ENCODE measurements at regions not wholly inside any gene's neighbourhood (a gene's known extent, or its start where the extent isn't known, plus 50 kb on each side); places are given as distances from the start of the nearest gene placed in this dataset.

- Histone ChIP-seq H3K4me1 (ENCODE audit: control insufficient read depth in 2 of 2, insufficient read depth in 2 of 2, low read length in 1 of 2) (no peaks in the 10 kb centered on the region), H3K27me3 (ENCODE audit: control insufficient read depth in 1 of 2, insufficient read depth in 2 of 2, low read length in 2 of 2) (no peaks in the 10 kb centered on the region), H3K4me3 (ENCODE audit: low read depth in 1 of 2, low read length in 2 of 2) (no peak overlapping the region), H3K36me3 (ENCODE audit: control insufficient read depth in 2 of 2, insufficient read depth in 2 of 2, low read length in 1 of 2) (no peaks in the 10 kb centered on the region), H3K27ac (ENCODE audit: low read depth in 2 of 2, low read length in 1 of 2) (no peak overlapping the region), H3K9me3 (ENCODE audit: control insufficient read depth in 2 of 2, insufficient read depth in 1 of 2, low read depth in 1 of 2, low read length in 1 of 2) (no peaks in the 10 kb centered on the region)
Observed at GRCh38 chr1:82813386-82813785, 1012.7 kb downstream of the ADGRL2 start.

GRCh38 chr1:82810601-82811000, 1009.9 kb downstream of the ADGRL2 start:
- Histone ChIP-seq H3K27ac (ENCODE audit: low read depth in 2 of 2, low read length in 1 of 2) (no peak overlapping the region), H3K4me3 (ENCODE audit: low read depth in 1 of 2, low read length in 2 of 2) (no peak overlapping the region), H3K36me3 (ENCODE audit: control insufficient read depth in 2 of 2, insufficient read depth in 2 of 2, low read length in 1 of 2) (no peaks in the 10 kb centered on the region), H3K27me3 (ENCODE audit: control insufficient read depth in 1 of 2, insufficient read depth in 2 of 2, low read length in 2 of 2) (no peaks in the 10 kb centered on the region), H3K4me1 (ENCODE audit: control insufficient read depth in 2 of 2, insufficient read depth in 2 of 2, low read length in 1 of 2) (no peaks in the 10 kb centered on the region), H3K9me3 (ENCODE audit: control insufficient read depth in 2 of 2, insufficient read depth in 1 of 2, low read depth in 1 of 2, low read length in 1 of 2) (no peaks in the 10 kb centered on the region)
- 81 to 82% methylated on average over 3 of the region's 3 CpGs for WGBS, 2 donors

GRCh38 chr1:82807563-82807962, 1006.8 kb downstream of the ADGRL2 start:
- WGBS, 2 donors = 82 to 84% methylated on average over 3 of the region's 3 CpGs
- no peaks in the 10 kb centered on the region for H3K9me3 ChIP-seq (ENCODE audit: control insufficient read depth in 2 of 2, insufficient read depth in 1 of 2, low read depth in 1 of 2, low read length in 1 of 2)
- H3K27me3 ChIP-seq (ENCODE audit: control insufficient read depth in 1 of 2, insufficient read depth in 2 of 2, low read length in 2 of 2) = no peaks in the 10 kb centered on the region
- no peaks in the 10 kb centered on the region for H3K36me3 ChIP-seq (ENCODE audit: control insufficient read depth in 2 of 2, insufficient read depth in 2 of 2, low read length in 1 of 2)
- no peaks in the 10 kb centered on the region for H3K4me1 ChIP-seq (ENCODE audit: control insufficient read depth in 2 of 2, insufficient read depth in 2 of 2, low read length in 1 of 2)
- H3K27ac ChIP-seq (ENCODE audit: low read depth in 2 of 2, low read length in 1 of 2) = no peak overlapping the region
- no peak overlapping the region for H3K4me3 ChIP-seq (ENCODE audit: low read depth in 1 of 2, low read length in 2 of 2)

- no peaks in the 10 kb centered on the region for H3K36me3 ChIP-seq (ENCODE audit: control insufficient read depth in 2 of 2, insufficient read depth in 2 of 2, low read length in 1 of 2)
- 70 to 75% methylated on average over 3 of the region's 3 CpGs for WGBS, 2 donors
- H3K27ac ChIP-seq (ENCODE audit: low read depth in 2 of 2, low read length in 1 of 2) = no peak overlapping the region
- H3K9me3 ChIP-seq (ENCODE audit: control insufficient read depth in 2 of 2, insufficient read depth in 1 of 2, low read depth in 1 of 2, low read length in 1 of 2) = no peaks in the 10 kb centered on the region
- no peaks in the 10 kb centered on the region for H3K4me1 ChIP-seq (ENCODE audit: control insufficient read depth in 2 of 2, insufficient read depth in 2 of 2, low read length in 1 of 2)
- H3K4me3 ChIP-seq (ENCODE audit: low read depth in 1 of 2, low read length in 2 of 2) = no peak overlapping the region
- H3K27me3 ChIP-seq (ENCODE audit: control insufficient read depth in 1 of 2, insufficient read depth in 2 of 2, low read length in 2 of 2) = no peaks in the 10 kb centered on the region
Observed at GRCh38 chr1:82806133-82806532, 1005.4 kb downstream of the ADGRL2 start.

GRCh38 chr1:82801176-82801575, 1000.4 kb downstream of the ADGRL2 start:
- no peaks in the 10 kb centered on the region for H3K4me1 ChIP-seq (ENCODE audit: control insufficient read depth in 2 of 2, insufficient read depth in 2 of 2, low read length in 1 of 2)
- WGBS, 2 donors = 80 to 82% methylated on average over 2 of the region's 2 CpGs
- H3K4me3 ChIP-seq (ENCODE audit: low read depth in 1 of 2, low read length in 2 of 2) = no peak overlapping the region
- H3K36me3 ChIP-seq (ENCODE audit: control insufficient read depth in 2 of 2, insufficient read depth in 2 of 2, low read length in 1 of 2) = no peaks in the 10 kb centered on the region
- H3K9me3 ChIP-seq (ENCODE audit: control insufficient read depth in 2 of 2, insufficient read depth in 1 of 2, low read depth in 1 of 2, low read length in 1 of 2) = no peaks in the 10 kb centered on the region
- no peak overlapping the region for H3K27ac ChIP-seq (ENCODE audit: low read depth in 2 of 2, low read length in 1 of 2)
- H3K27me3 ChIP-seq (ENCODE audit: control insufficient read depth in 1 of 2, insufficient read depth in 2 of 2, low read length in 2 of 2) = no peaks in the 10 kb centered on the region

- Histone ChIP-seq H3K27ac (ENCODE audit: low read depth in 2 of 2, low read length in 1 of 2) (no peak overlapping the region), H3K27me3 (ENCODE audit: control insufficient read depth in 1 of 2, insufficient read depth in 2 of 2, low read length in 2 of 2) (no peaks in the 10 kb centered on the region), H3K4me1 (ENCODE audit: control insufficient read depth in 2 of 2, insufficient read depth in 2 of 2, low read length in 1 of 2) (no peaks in the 10 kb centered on the region), H3K4me3 (ENCODE audit: low read depth in 1 of 2, low read length in 2 of 2) (no peak overlapping the region), H3K36me3 (ENCODE audit: control insufficient read depth in 2 of 2, insufficient read depth in 2 of 2, low read length in 1 of 2) (no peaks in the 10 kb centered on the region), H3K9me3 (ENCODE audit: control insufficient read depth in 2 of 2, insufficient read depth in 1 of 2, low read depth in 1 of 2, low read length in 1 of 2) (no peaks in the 10 kb centered on the region)
- WGBS, 2 donors = 74 to 75% methylated on average over 2 of the region's 2 CpGs
Observed at GRCh38 chr1:82800721-82801120, 1000.0 kb downstream of the ADGRL2 start.

- H3K36me3 ChIP-seq (ENCODE audit: control insufficient read depth in 2 of 2, insufficient read depth in 2 of 2, low read length in 1 of 2) = no peaks in the 10 kb centered on the region
- H3K4me1 ChIP-seq (ENCODE audit: control insufficient read depth in 2 of 2, insufficient read depth in 2 of 2, low read length in 1 of 2) = no peaks in the 10 kb centered on the region
- no peaks in the 10 kb centered on the region for H3K27me3 ChIP-seq (ENCODE audit: control insufficient read depth in 1 of 2, insufficient read depth in 2 of 2, low read length in 2 of 2)
- no peak overlapping the region for H3K4me3 ChIP-seq (ENCODE audit: low read depth in 1 of 2, low read length in 2 of 2)
- 80 to 83% methylated on average over 1 of the region's 1 CpG for WGBS, 2 donors
- no peaks in the 10 kb centered on the region for H3K9me3 ChIP-seq (ENCODE audit: control insufficient read depth in 2 of 2, insufficient read depth in 1 of 2, low read depth in 1 of 2, low read length in 1 of 2)
- no peak overlapping the region for H3K27ac ChIP-seq (ENCODE audit: low read depth in 2 of 2, low read length in 1 of 2)
Observed at GRCh38 chr1:82799261-82799660, 998.5 kb downstream of the ADGRL2 start.

GRCh38 chr1:82795508-82796149, 994.9 kb downstream of the ADGRL2 start:
- WGBS, 2 donors = 85 to 90% methylated on average over 3 of the region's 3 CpGs
- H3K4me3 ChIP-seq (ENCODE audit: low read depth in 1 of 2, low read length in 2 of 2) = no peak overlapping the region

GRCh38 chr1:82792151-82792550, 991.4 kb downstream of the ADGRL2 start:
- H3K36me3 ChIP-seq (ENCODE audit: control insufficient read depth in 2 of 2, insufficient read depth in 2 of 2, low read length in 1 of 2) = no peaks in the 10 kb centered on the region
- no peak overlapping the region for H3K27ac ChIP-seq (ENCODE audit: low read depth in 2 of 2, low read length in 1 of 2)
- peaks cover 2 to 4% of the 10 kb centered on the region in 2 donors for H3K9me3 ChIP-seq (ENCODE audit: control insufficient read depth in 2 of 2, insufficient read depth in 1 of 2, low read depth in 1 of 2, low read length in 1 of 2)
- H3K4me3 ChIP-seq (ENCODE audit: low read depth in 1 of 2, low read length in 2 of 2) = no peak overlapping the region
- no peaks in the 10 kb centered on the region for H3K27me3 ChIP-seq (ENCODE audit: control insufficient read depth in 1 of 2, insufficient read depth in 2 of 2, low read length in 2 of 2)
- no peaks in the 10 kb centered on the region for H3K4me1 ChIP-seq (ENCODE audit: control insufficient read depth in 2 of 2, insufficient read depth in 2 of 2, low read length in 1 of 2)
- 73 to 74% methylated on average over 4 of the region's 4 CpGs for WGBS, 2 donors

More at GRCh38 chr1:82795508-82796149, 994.9 kb downstream of the ADGRL2 start:
- Histone ChIP-seq H3K36me3 (ENCODE audit: control insufficient read depth in 2 of 2, insufficient read depth in 2 of 2, low read length in 1 of 2) (no peaks in the 10 kb centered on the region), H3K27me3 (ENCODE audit: control insufficient read depth in 1 of 2, insufficient read depth in 2 of 2, low read length in 2 of 2) (no peaks in the 10 kb centered on the region), H3K4me1 (ENCODE audit: control insufficient read depth in 2 of 2, insufficient read depth in 2 of 2, low read length in 1 of 2) (no peaks in the 10 kb centered on the region), H3K9me3 (ENCODE audit: control insufficient read depth in 2 of 2, insufficient read depth in 1 of 2, low read depth in 1 of 2, low read length in 1 of 2) (peaks cover 2 to 4% of the 10 kb centered on the region in 2 donors), H3K27ac (ENCODE audit: low read depth in 2 of 2, low read length in 1 of 2) (no peak overlapping the region)

- no peaks in the 10 kb centered on the region for H3K27me3 ChIP-seq (ENCODE audit: control insufficient read depth in 1 of 2, insufficient read depth in 2 of 2, low read length in 2 of 2)
- 67 to 73% methylated on average over 1 of the region's 1 CpG for WGBS, 2 donors
Observed at GRCh38 chr1:82790556-82790955, 989.8 kb downstream of the ADGRL2 start.

More at GRCh38 chr1:82790556-82790955, 989.8 kb downstream of the ADGRL2 start:
- H3K27ac ChIP-seq (ENCODE audit: low read depth in 2 of 2, low read length in 1 of 2) = no peak overlapping the region
- H3K4me1 ChIP-seq (ENCODE audit: control insufficient read depth in 2 of 2, insufficient read depth in 2 of 2, low read length in 1 of 2) = no peaks in the 10 kb centered on the region
- H3K4me3 ChIP-seq (ENCODE audit: low read depth in 1 of 2, low read length in 2 of 2) = no peak overlapping the region
- no peaks in the 10 kb centered on the region for H3K36me3 ChIP-seq (ENCODE audit: control insufficient read depth in 2 of 2, insufficient read depth in 2 of 2, low read length in 1 of 2)
- H3K9me3 ChIP-seq (ENCODE audit: control insufficient read depth in 2 of 2, insufficient read depth in 1 of 2, low read depth in 1 of 2, low read length in 1 of 2) = peaks cover 2 to 4% of the 10 kb centered on the region in 2 donors

Data from esophagus (tissue), 2 donors.